K562 (cell line): ENCODE measurements at regions not wholly inside any gene's neighbourhood (a gene's known extent, or its start where the extent isn't known, plus 50 kb on each side); places are given as distances from the start of the nearest gene placed in this dataset.

Experiments used
- ATAC-seq: fragments of 200-7000 bp; cut with Tn5 transposase; 3 replicates; pipeline ENCODE4 v1.9.1; 2020; ENCODE audit warnings: moderate library complexity
- BruUV-seq: library from RNA; stranded (reverse); fragments of 400-500 nt; replicated peaks from 2 replicates; lab custom pipeline; 2021; lab: Mats Ljungman, UMichigan
- CTCF ChIA-PET: fragments of 300-600 bp; formaldehyde crosslinking; extraction: SDS; loops from one replicate; lab custom pipeline; 2021; ENCODE audit warnings: low intra/inter-chr PET ratio; lab: Yijun Ruan, JAX
- POLR2A ChIA-PET: fragments of 300-600, 350-650 bp; sonication (Branson Sonifier 250); formaldehyde crosslinking; extraction: SDS; loops from one replicate; lab custom pipeline; 2021; ENCODE audit warnings: antibody characterized with exemption, inconsistent platforms; lab: Yijun Ruan, JAX
- DNase-seq, 4 experiments: peaks; one replicate each; pipeline versions ENCODE4 v3.0.0 to v3.0.0-alpha.2; 2011 to 2018; ENCODE audit warnings: low spot score in 3 of 4, mixed read lengths in 3 of 4; ENCODE audit errors: extremely low read depth in 1 of 4
- FAIRE-seq: peaks from 2 replicates; lab custom pipeline; 2011; peaks lifted over from hg19 to GRCh38; lab: Jason Lieb, UNC
- H2AFZ ChIP-seq: 2 replicates; pipeline ENCODE4 v1.6.0; 2011; ENCODE audit warnings: low read depth, low read length, control low read depth, inconsistent platforms
- H3K27ac ChIP-seq: fragments of 200-600 bp; 3 replicates; pipeline ENCODE4 v1.8.0; 2011; ENCODE audit warnings: low read depth, mild to moderate bottlenecking, control low read depth, inconsistent platforms, low read length, moderate library complexity, mixed read lengths; ENCODE audit errors: extremely low read depth
- H3K27me3 ChIP-seq, 2 experiments: fragments of 300-600 bp in 1 of 2; 2 replicates in 1 of 2; 3 replicates in 1 of 2; pipeline versions ENCODE4 v1.6.0 to v1.8.0; 2011; ENCODE audit warnings: inconsistent platforms in 2 of 2, low read length in 2 of 2, mild to moderate bottlenecking in 1 of 2, mixed read lengths in 1 of 2, moderate library complexity in 1 of 2; ENCODE audit not compliant: control insufficient read depth in 2 of 2, insufficient read depth in 2 of 2
- H3K36me3 ChIP-seq: fragments of 300-600 bp; 3 replicates; pipeline ENCODE4 v1.8.0; 2011; ENCODE audit warnings: mild to moderate bottlenecking, low read length, inconsistent platforms; ENCODE audit not compliant: control insufficient read depth, insufficient read depth
- H3K4me1 ChIP-seq, 2 experiments: fragments of 200-600 bp in 1 of 2; replicated peaks in 1 of 2; 2 replicates in 1 of 2; 3 replicates in 1 of 2; pipeline versions ENCODE4 v1.5.1 to v1.8.0; 2011; ENCODE audit warnings: inconsistent platforms in 2 of 2, low read length in 2 of 2, mild to moderate bottlenecking in 1 of 2, mixed read lengths in 1 of 2, moderate library complexity in 1 of 2; ENCODE audit not compliant: control insufficient read depth in 2 of 2, insufficient read depth in 2 of 2
- H3K4me2 ChIP-seq: 2 replicates; pipeline ENCODE4 v1.6.1; 2011; ENCODE audit warnings: low read length, control low read depth, inconsistent platforms, mixed read lengths; ENCODE audit not compliant: insufficient read depth
- H3K4me3 ChIP-seq: fragments of 200-600 bp; sonication (generic), shearing (Covaris generic); 2 replicates; pipeline ENCODE4 v1.5.1; 2016; ENCODE audit warnings: control low read depth, inconsistent platforms
- H3K79me2 ChIP-seq: fragments of 200-600 bp; 3 replicates; pipeline ENCODE4 v1.8.0; 2011; ENCODE audit warnings: low read length, inconsistent platforms; ENCODE audit not compliant: control insufficient read depth, insufficient read depth
- H3K9ac ChIP-seq, 2 experiments: 2 replicates each; pipeline versions ENCODE4 v1.6.0 to v1.6.1; 2011; ENCODE audit warnings: low read depth in 2 of 2, low read length in 2 of 2, control low read depth in 1 of 2, inconsistent platforms in 1 of 2, mild to moderate bottlenecking in 1 of 2, mixed read lengths in 1 of 2; ENCODE audit not compliant: insufficient read depth in 1 of 2
- H3K9me1 ChIP-seq: one replicate; pipeline ENCODE4 v1.6.0; 2011; ENCODE audit warnings: inconsistent platforms, mild to moderate bottlenecking, low read length, moderate library complexity; ENCODE audit not compliant: control insufficient read depth, insufficient read depth
- H3K9me3 ChIP-seq: replicated peaks from 2 replicates; pipeline ENCODE4 v1.5.1; 2011; ENCODE audit warnings: low read depth, low read length, inconsistent platforms; ENCODE audit not compliant: control insufficient read depth, insufficient read depth
- H4K20me1 ChIP-seq: replicated peaks from 2 replicates; pipeline ENCODE4 v1.6.1; 2011; ENCODE audit warnings: low read length, inconsistent platforms, mixed read lengths; ENCODE audit not compliant: control insufficient read depth, insufficient read depth
- CEBPB ChIP-seq: fragments of 450-650 bp; IDR thresholded peaks from 2 replicates; pipeline ENCODE4 v1.6.1; 2016; ENCODE audit warnings: missing genetic modification characterization, missing compliant biosample characterization
- CEBPG ChIP-seq, 3 experiments: fragments of 200-800 bp in 1 of 3; sonication (Bioruptor generic) in 1 of 3; sonication (generic) in 1 of 3; formaldehyde crosslinking in 1 of 3; IDR thresholded peaks in 2 of 3; conservative IDR thresholded peaks in 1 of 3; 2 replicates each; pipeline versions ENCODE4 v1.6.1 to v1.8.0; 2016 to 2022; ENCODE audit warnings: missing compliant biosample characterization in 2 of 3, missing genetic modification characterization in 2 of 3, mild to moderate bottlenecking in 1 of 3, missing genetic modification reagents in 1 of 3
- ESRRB ChIP-seq: fragments of 250-450 bp; sonication (Bioruptor Pico); IDR thresholded peaks from 2 replicates; pipeline ENCODE4 v1.5.0; 2020; ENCODE audit warnings: mild to moderate bottlenecking, moderate library complexity, borderline replicate concordance
- MAZ ChIP-seq, 2 experiments: fragments of 450-650 bp in 1 of 2; sonication (generic) in 1 of 2; formaldehyde crosslinking; IDR thresholded peaks in 1 of 2; conservative IDR thresholded peaks in 1 of 2; 2 replicates each; pipeline versions ENCODE4 v1.4.0 to v1.5.0; 2020; ENCODE audit warnings: mild to moderate bottlenecking in 1 of 2, missing genetic modification reagents in 1 of 2
- POLR2G ChIP-seq: fragments of 200-400 bp; formaldehyde crosslinking; IDR thresholded peaks from 2 replicates; pipeline ENCODE4 v1.6.1; 2017; ENCODE audit warnings: low read depth, mild to moderate bottlenecking, antibody characterized with exemption, low read length, moderate library complexity
- SREBF1 ChIP-seq: fragments of 150-350 bp; IDR thresholded peaks from 2 replicates; pipeline ENCODE4 v1.6.1; 2014; ENCODE audit warnings: antibody characterized with exemption, low read depth, low read length, borderline replicate concordance
- WGBS: fragments of 100-300 bp; shearing (Covaris generic); methylation state at CpG from one replicate; pipeline ENCODE4 v1.1.6; 2016; ENCODE audit warnings: low coverage, mixed read lengths; ENCODE audit not compliant: insufficient coverage; ENCODE audit errors: missing lambda C conversion rate; 5-methylcytosine and 5-hydroxymethylcytosine counted together
- in situ Hi-C: fragments of 300-500 bp; cut with MboI; formaldehyde crosslinking; loops from 4 replicates; pipeline ENCODE4 v1.15.0; 2018; ENCODE audit warnings: inconsistent platforms, mixed read lengths
- intact Hi-C: fragments of 100-400 bp; cut with micrococcal nuclease; formaldehyde crosslinking; loops from 2 replicates; pipeline ENCODE4 v1.14.2; 2022
- TF ChIP-seq, protein P1 (sequence below): fragments of 250-450 bp; sonication (Bioruptor Pico); IDR thresholded peaks from 2 replicates; pipeline ENCODE4 v1.5.0; 2020; ENCODE audit warnings: mild to moderate bottlenecking, borderline replicate concordance
- TF ChIP-seq, protein P2 (sequence below): fragments of 450-650 bp; IDR thresholded peaks from 2 replicates; pipeline ENCODE4 v1.6.1; 2016; ENCODE audit warnings: borderline replicate concordance
- TF ChIP-seq, protein P3 (sequence below): sonication (generic); formaldehyde crosslinking; IDR thresholded peaks from 2 replicates; pipeline ENCODE4 v1.8.1; 2023; ENCODE audit warnings: mild to moderate bottlenecking, missing genetic modification reagents

DNA sequence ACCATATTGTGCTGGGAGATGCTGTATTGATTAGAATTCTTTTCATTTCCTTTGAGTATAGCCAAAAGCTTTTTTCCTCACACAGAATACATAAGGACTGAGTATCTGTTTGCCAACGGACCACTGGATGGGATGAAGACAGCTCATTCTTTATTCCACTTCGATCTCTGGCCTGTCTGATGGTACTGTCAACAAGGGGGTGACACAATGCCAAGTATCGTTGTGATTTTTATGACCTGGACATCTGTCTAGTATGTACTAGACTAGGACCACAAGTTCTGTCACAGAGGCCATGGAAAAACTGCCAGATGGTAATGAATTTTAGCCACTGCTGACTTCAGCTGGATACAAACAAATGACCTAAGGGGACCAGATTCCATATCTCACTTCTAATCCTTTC lies 502.7 kb downstream of the SOX5 start (continued):
- TF ChIP-seq, protein P1, sequence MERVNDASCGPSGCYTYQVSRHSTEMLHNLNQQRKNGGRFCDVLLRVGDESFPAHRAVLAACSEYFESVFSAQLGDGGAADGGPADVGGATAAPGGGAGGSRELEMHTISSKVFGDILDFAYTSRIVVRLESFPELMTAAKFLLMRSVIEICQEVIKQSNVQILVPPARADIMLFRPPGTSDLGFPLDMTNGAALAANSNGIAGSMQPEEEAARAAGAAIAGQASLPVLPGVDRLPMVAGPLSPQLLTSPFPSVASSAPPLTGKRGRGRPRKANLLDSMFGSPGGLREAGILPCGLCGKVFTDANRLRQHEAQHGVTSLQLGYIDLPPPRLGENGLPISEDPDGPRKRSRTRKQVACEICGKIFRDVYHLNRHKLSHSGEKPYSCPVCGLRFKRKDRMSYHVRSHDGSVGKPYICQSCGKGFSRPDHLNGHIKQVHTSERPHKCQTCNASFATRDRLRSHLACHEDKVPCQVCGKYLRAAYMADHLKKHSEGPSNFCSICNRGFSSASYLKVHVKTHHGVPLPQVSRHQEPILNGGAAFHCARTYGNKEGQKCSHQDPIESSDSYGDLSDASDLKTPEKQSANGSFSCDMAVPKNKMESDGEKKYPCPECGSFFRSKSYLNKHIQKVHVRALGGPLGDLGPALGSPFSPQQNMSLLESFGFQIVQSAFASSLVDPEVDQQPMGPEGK (CRISPR knock-in tag), result no peak
- no peak for TF ChIP-seq MAZ (CRISPR knock-in tag; conservative IDR thresholded peaks at IDR 0.05 in 1 of 2, IDR thresholded peaks at IDR 0.05 in 1 of 2)

DNA sequence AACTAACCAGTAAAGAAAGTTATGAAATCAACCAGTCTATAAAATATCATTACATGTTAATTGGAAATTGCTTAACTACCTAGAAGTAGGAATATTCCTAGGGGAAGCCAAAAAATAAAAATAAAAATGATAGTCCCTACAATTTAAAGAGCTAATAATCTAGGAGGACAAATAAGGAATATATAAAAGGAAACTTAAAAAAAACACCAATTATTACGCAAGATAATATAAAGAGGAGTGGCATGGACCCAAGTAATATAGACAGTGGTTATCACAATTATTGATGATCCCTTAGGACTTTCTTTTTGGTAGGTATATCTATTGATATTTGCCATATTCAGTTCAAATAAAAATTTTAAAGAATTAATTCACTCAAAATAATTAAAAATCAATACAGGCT lies 498.7 kb downstream of the SOX5 start:
- no peak overlapping the region for H2AFZ ChIP-seq
- H3K9ac ChIP-seq, result no peak overlapping the region
- intact Hi-C loops (no loop called here), in situ Hi-C loops (no loop called here)
- H3K9me1 ChIP-seq, result no peaks in the 10 kb centered on the region
- no peak overlapping the region for H3K4me2 ChIP-seq
- TF ChIP-seq CEBPB (tag), result peak; percentile 73
- TF ChIP-seq, protein P2, sequence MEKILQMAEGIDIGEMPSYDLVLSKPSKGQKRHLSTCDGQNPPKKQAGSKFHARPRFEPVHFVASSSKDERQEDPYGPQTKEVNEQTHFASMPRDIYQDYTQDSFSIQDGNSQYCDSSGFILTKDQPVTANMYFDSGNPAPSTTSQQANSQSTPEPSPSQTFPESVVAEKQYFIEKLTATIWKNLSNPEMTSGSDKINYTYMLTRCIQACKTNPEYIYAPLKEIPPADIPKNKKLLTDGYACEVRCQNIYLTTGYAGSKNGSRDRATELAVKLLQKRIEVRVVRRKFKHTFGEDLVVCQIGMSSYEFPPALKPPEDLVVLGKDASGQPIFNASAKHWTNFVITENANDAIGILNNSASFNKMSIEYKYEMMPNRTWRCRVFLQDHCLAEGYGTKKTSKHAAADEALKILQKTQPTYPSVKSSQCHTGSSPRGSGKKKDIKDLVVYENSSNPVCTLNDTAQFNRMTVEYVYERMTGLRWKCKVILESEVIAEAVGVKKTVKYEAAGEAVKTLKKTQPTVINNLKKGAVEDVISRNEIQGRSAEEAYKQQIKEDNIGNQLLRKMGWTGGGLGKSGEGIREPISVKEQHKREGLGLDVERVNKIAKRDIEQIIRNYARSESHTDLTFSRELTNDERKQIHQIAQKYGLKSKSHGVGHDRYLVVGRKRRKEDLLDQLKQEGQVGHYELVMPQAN, result no peak
- TF ChIP-seq, protein P3, sequence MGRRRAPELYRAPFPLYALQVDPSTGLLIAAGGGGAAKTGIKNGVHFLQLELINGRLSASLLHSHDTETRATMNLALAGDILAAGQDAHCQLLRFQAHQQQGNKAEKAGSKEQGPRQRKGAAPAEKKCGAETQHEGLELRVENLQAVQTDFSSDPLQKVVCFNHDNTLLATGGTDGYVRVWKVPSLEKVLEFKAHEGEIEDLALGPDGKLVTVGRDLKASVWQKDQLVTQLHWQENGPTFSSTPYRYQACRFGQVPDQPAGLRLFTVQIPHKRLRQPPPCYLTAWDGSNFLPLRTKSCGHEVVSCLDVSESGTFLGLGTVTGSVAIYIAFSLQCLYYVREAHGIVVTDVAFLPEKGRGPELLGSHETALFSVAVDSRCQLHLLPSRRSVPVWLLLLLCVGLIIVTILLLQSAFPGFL (CRISPR knock-in tag), result no peak
- no peak for TF ChIP-seq SREBF1
- no peak for TF ChIP-seq ESRRB
- no peak for TF ChIP-seq POLR2G
- TF ChIP-seq CEBPG (CRISPR knock-in tag; IDR thresholded peaks at IDR 0.05), result no peak
- TF ChIP-seq CEBPG (tag; conservative IDR thresholded peaks at IDR 0.05 in 1 of 2, IDR thresholded peaks at IDR 0.05 in 1 of 2), result peak in 1 of 2 experiments; percentile 75; a peak in 2 of 4 replicates
- TF ChIP-seq, all 486 proteins: peak for 2
- WGBS, result 95% methylated on average over 1 of the region's 1 CpG
- DNase-seq (no peak), FAIRE-seq (no peak), ATAC-seq (no peak)
- BruUV-seq, result no TSS peak
- H3K4me1 ChIP-seq, result no peaks in the 10 kb centered on the region
- H3K36me3 ChIP-seq, result peaks cover 4% of the 10 kb centered on the region; the same call in 1 of the 3 replicates
- no peaks in the 10 kb centered on the region for H4K20me1 ChIP-seq
- no peaks in the 10 kb centered on the region; the same call in 1 of the 2 replicates for H3K9me3 ChIP-seq
- no peaks in the 10 kb centered on the region for H3K79me2 ChIP-seq
- CTCF ChIA-PET, result no interaction called here
- H3K4me3 ChIP-seq, result no peak overlapping the region
- H3K27ac ChIP-seq, result no peak overlapping the region
- POLR2A ChIA-PET, result interaction anchor here (0.8 kb wide), 1 partner anchor 10 kb away, joined by 3 read pairs; no protein-coding TSS in a partner anchor
- H3K27me3 ChIP-seq, result no peaks in the 10 kb centered on the region
